SK-N-SH (cell line): ENCODE measurements at regions not wholly inside any gene's neighbourhood (a gene's known extent, or its start where the extent isn't known, plus 50 kb on each side); places are given as distances from the start of the nearest gene placed in this dataset.

Experiments
- CTCF ChIA-PET: fragments of 300-600, 350-600 bp; formaldehyde crosslinking; extraction: SDS; loops from one replicate; lab custom pipeline; 2021; lab: Yijun Ruan, JAX
- POLR2A ChIA-PET: fragments of 350-600 bp; sonication (Branson Sonifier 250); formaldehyde crosslinking; extraction: SDS; loops from one replicate; lab custom pipeline; 2020; ENCODE audit warnings: antibody characterized with exemption, inconsistent platforms; lab: Yijun Ruan, JAX
- DNase-seq: peaks from one replicate; pipeline ENCODE4 v3.0.0; 2012
- H2AFZ ChIP-seq: fragments of 200-600 bp; sonication (generic); 2 replicates; pipeline ENCODE4 v1.8.1; 2016; ENCODE audit warnings: antibody characterized with exemption, mild to moderate bottlenecking, low read depth
- H3F3A ChIP-seq: fragments of 200-600 bp; sonication (generic); replicated peaks from 2 replicates; pipeline ENCODE3; 2016; ENCODE audit warnings: antibody characterized with exemption, mild to moderate bottlenecking; ENCODE audit not compliant: insufficient read depth
- H3K27ac ChIP-seq, 2 experiments: fragments of 200-500 bp in 1 of 2; fragments of 200-600 bp in 1 of 2; sonication (Bioruptor generic) in 1 of 2; sonication (generic), shearing (Covaris generic) in 1 of 2; 2 replicates each; pipeline versions ENCODE4 v1.5.1 to v1.6.1; 2014 to 2016; ENCODE audit warnings: low read depth in 2 of 2, inconsistent platforms in 1 of 2, low read length in 1 of 2, mild to moderate bottlenecking in 1 of 2, mixed read lengths in 1 of 2
- H3K27me3 ChIP-seq: fragments of 200-600 bp; sonication (generic), shearing (Covaris generic); 2 replicates; pipeline ENCODE4 v1.6.1; 2016; ENCODE audit warnings: mixed run types; ENCODE audit not compliant: insufficient read depth
- H3K36me3 ChIP-seq, 2 experiments: fragments of 200-500 bp in 1 of 2; fragments of 200-600 bp in 1 of 2; sonication (Bioruptor generic) in 1 of 2; sonication (generic) in 1 of 2; replicated peaks in 1 of 2; 2 replicates each; pipeline versions ENCODE3 to v1.5.1; 2014 to 2016; ENCODE audit warnings: low read length in 1 of 2, mild to moderate bottlenecking in 1 of 2; ENCODE audit not compliant: insufficient read depth in 2 of 2, control insufficient read depth in 1 of 2
- H3K4me1 ChIP-seq, 2 experiments: fragments of 200-500 bp in 1 of 2; fragments of 200-600 bp in 1 of 2; sonication (Bioruptor generic) in 1 of 2; sonication (generic), shearing (Covaris generic) in 1 of 2; 2 replicates each; pipeline versions ENCODE4 v1.5.1 to v1.6.1; 2014 to 2016; ENCODE audit warnings: low read depth in 1 of 2, low read length in 1 of 2, mixed run types in 1 of 2; ENCODE audit not compliant: insufficient read depth in 2 of 2, control insufficient read depth in 1 of 2
- H3K4me2 ChIP-seq: fragments of 200-600 bp; sonication (generic), shearing (Covaris generic); 2 replicates; pipeline ENCODE4 v1.6.1; 2017; ENCODE audit warnings: mixed run types
- H3K4me3 ChIP-seq, 2 experiments: fragments of 200-500 bp in 1 of 2; fragments of 200-600 bp in 1 of 2; sonication (Bioruptor generic) in 1 of 2; sonication (generic), shearing (Covaris generic) in 1 of 2; 2 replicates each; pipeline versions ENCODE4 v1.5.1 to v1.8.1; 2014 to 2016; ENCODE audit warnings: low read depth in 2 of 2, inconsistent platforms in 1 of 2, low read length in 1 of 2, mild to moderate bottlenecking in 1 of 2, mixed read lengths in 1 of 2, moderate library complexity in 1 of 2
- H3K79me2 ChIP-seq: fragments of 200-600 bp; sonication (generic); 2 replicates; pipeline ENCODE4 v1.8.1; 2017; ENCODE audit warnings: mild to moderate bottlenecking; ENCODE audit not compliant: insufficient read depth
- H3K9ac ChIP-seq: fragments of 200-600 bp; sonication (generic); 2 replicates; pipeline ENCODE4 v1.6.1; 2017; ENCODE audit warnings: mixed run types
- H3K9me2 ChIP-seq: fragments of 200-600 bp; sonication (generic); 2 replicates; pipeline ENCODE4 v1.6.1; 2017; ENCODE audit warnings: mixed run types
- H3K9me3 ChIP-seq: fragments of 200-600 bp; sonication (generic); 2 replicates; pipeline ENCODE4 v1.6.1; 2017; ENCODE audit warnings: mixed run types, mild to moderate bottlenecking, moderate library complexity
- H4K20me1 ChIP-seq: fragments of 200-600 bp; sonication (generic); 2 replicates; pipeline ENCODE4 v1.6.1; 2017; ENCODE audit warnings: mild to moderate bottlenecking, mixed run types; ENCODE audit not compliant: insufficient read depth
- ELF1 ChIP-seq: IDR thresholded peaks from 2 replicates; pipeline ENCODE4 v1.4.0; 2012
- FOXJ3 ChIP-seq: sonication (generic); formaldehyde crosslinking; IDR thresholded peaks from 2 replicates; pipeline ENCODE4 v1.5.1; 2020; ENCODE audit warnings: mild to moderate bottlenecking, missing genetic modification reagents
- IRF3 ChIP-seq: fragments of 150-350 bp; IDR thresholded peaks from 2 replicates; pipeline ENCODE4 v1.6.1; 2016; ENCODE audit warnings: mild to moderate bottlenecking, low read depth, low read length
- MXI1 ChIP-seq: IDR thresholded peaks from 2 replicates; pipeline ENCODE4 v1.6.1; 2012; ENCODE audit warnings: mild to moderate bottlenecking, low read depth, low read length, improper control_type of control experiment
- PBX3 ChIP-seq: IDR thresholded peaks from 2 replicates; pipeline ENCODE4; 2012
- POLR2AphosphoS5 ChIP-seq: IDR thresholded peaks from 2 replicates; pipeline ENCODE4 v1.6.1; 2012; ENCODE audit warnings: low read depth, low read length
- REST ChIP-seq: IDR thresholded peaks from 2 replicates; pipeline ENCODE4 v1.6.1; 2012; ENCODE audit warnings: mild to moderate bottlenecking, low read depth, low read length, moderate library complexity
- RXRA ChIP-seq: IDR thresholded peaks from 2 replicates; pipeline ENCODE4 v1.4.0; 2012; ENCODE audit warnings: low read depth, mild to moderate bottlenecking, borderline replicate concordance
- SIN3A ChIP-seq: IDR thresholded peaks from 2 replicates; pipeline ENCODE4 v1.6.1; 2012; ENCODE audit warnings: low read depth, mild to moderate bottlenecking, low read length, moderate library complexity, borderline replicate concordance
- USF2 ChIP-seq: fragments of 150-350 bp; IDR thresholded peaks from 2 replicates; pipeline ENCODE4 v1.6.1; 2017; ENCODE audit warnings: antibody characterized with exemption, low read length, low read depth, borderline replicate concordance
- ZBTB33 ChIP-seq: IDR thresholded peaks from 2 replicates; pipeline ENCODE4 v1.4.0; 2012; ENCODE audit warnings: low read depth, borderline replicate concordance
- WGBS: methylation state at CpG from one replicate; pipeline ENCODE4 v1.1.6; 2017; ENCODE audit warnings: low lambda C conversion rate; 5-methylcytosine and 5-hydroxymethylcytosine counted together

GRCh38 chr4:186819342-186820086 is 95.9 kb upstream of the FAT1 start:
- ChIA-PET POLR2A (no interaction called here), CTCF (no interaction called here)
- 63% methylated on average over 3 of the region's 3 CpGs for WGBS

More at GRCh38 chr4:186819342-186820086, 95.9 kb upstream of the FAT1 start:
- no peak overlapping the region for H3K4me2 ChIP-seq
- H3K27me3 ChIP-seq, result no peaks in the 10 kb centered on the region
- H3K9me2 ChIP-seq, result no peaks in the 10 kb centered on the region
- H3K9me3 ChIP-seq, result no peaks in the 10 kb centered on the region
- H3K9ac ChIP-seq, result no peak overlapping the region
- TF ChIP-seq FOXJ3 (no peak), PBX3 (no peak), ZBTB33 (no peak), RXRA (no peak), SIN3A (no peak), USF2 (no peak), POLR2AphosphoS5 (no peak), REST (no peak), MXI1 (no peak), IRF3 (no peak), ELF1 (no peak)
- no peak overlapping the region for H3K4me3 ChIP-seq
- no peaks in the 10 kb centered on the region for H4K20me1 ChIP-seq
- no peak overlapping the region for H2AFZ ChIP-seq
- H3K4me1 ChIP-seq, result peaks cover 0 to 12% of the 10 kb centered on the region in 2 experiments; a peak in 3 of 4 replicates
- DNase-seq, result no peak
- no peak overlapping the region; a peak in 1 of 4 replicates for H3K27ac ChIP-seq
- H3K36me3 ChIP-seq, result no peaks in the 10 kb centered on the region
- H3F3A ChIP-seq, result no peaks in the 10 kb centered on the region
- H3K79me2 ChIP-seq, result no peaks in the 10 kb centered on the region
